ENCODE measurements at regions not wholly inside any gene's neighbourhood (a gene's known extent, or its start where the extent isn't known, plus 50 kb on each side); places are given as distances from the start of the nearest gene placed in this dataset.

DNA sequence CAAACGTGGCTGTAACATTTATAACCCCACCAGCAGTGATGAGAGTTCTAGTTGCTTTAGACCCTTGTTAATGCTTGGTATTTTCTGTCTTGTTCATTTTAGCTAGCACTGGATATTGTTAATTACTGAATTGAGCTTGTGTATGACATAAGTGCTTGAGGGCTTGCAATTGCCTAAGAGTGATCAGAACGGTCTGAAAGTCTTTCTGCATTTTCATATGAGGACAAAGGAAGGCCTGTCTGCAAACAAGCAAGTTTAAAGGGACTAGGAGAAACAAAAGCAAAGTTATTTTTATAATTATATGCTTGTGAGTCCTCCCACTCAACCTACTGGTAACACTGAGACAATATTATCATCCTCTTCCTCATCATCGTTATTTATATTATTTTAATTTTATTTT lies 305.5 kb upstream of the DUSP10 start:
- 0 out of 4 replicates have a peak overlapping the region, but pooled peaks of 1 of the 2 experiments have one; percentile 39 for H3K27ac ChIP-seq (ENCODE audit: low read depth in 2 of 2, low read length in 1 of 2)
- H3K4me1 ChIP-seq (ENCODE audit: control insufficient read depth in 1 of 2, insufficient read depth in 2 of 2, low read depth in 1 of 2, low read length in 1 of 2) = peaks cover 13 to 46% of the 10 kb centered on the region in 2 experiments
- CTCF ChIA-PET = interaction anchor here (0.7 to 1.7 kb wide), 4 partner anchors 14 to 408 kb away, joined by 3 to 9 read pairs (median 4); partner anchors contain the start of gene DUSP10
- TF ChIP-seq TEAD4 (IDR thresholded peaks at IDR 0.05; ENCODE audit: borderline replicate concordance, insufficient read depth) = no peak
- TF ChIP-seq, protein P1, sequence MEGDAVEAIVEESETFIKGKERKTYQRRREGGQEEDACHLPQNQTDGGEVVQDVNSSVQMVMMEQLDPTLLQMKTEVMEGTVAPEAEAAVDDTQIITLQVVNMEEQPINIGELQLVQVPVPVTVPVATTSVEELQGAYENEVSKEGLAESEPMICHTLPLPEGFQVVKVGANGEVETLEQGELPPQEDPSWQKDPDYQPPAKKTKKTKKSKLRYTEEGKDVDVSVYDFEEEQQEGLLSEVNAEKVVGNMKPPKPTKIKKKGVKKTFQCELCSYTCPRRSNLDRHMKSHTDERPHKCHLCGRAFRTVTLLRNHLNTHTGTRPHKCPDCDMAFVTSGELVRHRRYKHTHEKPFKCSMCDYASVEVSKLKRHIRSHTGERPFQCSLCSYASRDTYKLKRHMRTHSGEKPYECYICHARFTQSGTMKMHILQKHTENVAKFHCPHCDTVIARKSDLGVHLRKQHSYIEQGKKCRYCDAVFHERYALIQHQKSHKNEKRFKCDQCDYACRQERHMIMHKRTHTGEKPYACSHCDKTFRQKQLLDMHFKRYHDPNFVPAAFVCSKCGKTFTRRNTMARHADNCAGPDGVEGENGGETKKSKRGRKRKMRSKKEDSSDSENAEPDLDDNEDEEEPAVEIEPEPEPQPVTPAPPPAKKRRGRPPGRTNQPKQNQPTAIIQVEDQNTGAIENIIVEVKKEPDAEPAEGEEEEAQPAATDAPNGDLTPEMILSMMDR (IDR thresholded peaks at IDR 0.05) = no peak
- TF ChIP-seq, protein P2, sequence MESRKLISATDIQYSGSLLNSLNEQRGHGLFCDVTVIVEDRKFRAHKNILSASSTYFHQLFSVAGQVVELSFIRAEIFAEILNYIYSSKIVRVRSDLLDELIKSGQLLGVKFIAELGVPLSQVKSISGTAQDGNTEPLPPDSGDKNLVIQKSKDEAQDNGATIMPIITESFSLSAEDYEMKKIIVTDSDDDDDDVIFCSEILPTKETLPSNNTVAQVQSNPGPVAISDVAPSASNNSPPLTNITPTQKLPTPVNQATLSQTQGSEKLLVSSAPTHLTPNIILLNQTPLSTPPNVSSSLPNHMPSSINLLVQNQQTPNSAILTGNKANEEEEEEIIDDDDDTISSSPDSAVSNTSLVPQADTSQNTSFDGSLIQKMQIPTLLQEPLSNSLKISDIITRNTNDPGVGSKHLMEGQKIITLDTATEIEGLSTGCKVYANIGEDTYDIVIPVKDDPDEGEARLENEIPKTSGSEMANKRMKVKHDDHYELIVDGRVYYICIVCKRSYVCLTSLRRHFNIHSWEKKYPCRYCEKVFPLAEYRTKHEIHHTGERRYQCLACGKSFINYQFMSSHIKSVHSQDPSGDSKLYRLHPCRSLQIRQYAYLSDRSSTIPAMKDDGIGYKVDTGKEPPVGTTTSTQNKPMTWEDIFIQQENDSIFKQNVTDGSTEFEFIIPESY (IDR thresholded peaks at IDR 0.05; ENCODE audit: borderline replicate concordance, low read depth) = no peak
- no peak for TF ChIP-seq RAD21 (IDR thresholded peaks at IDR 0.05; ENCODE audit: low read length)
- TF ChIP-seq, protein P3, sequence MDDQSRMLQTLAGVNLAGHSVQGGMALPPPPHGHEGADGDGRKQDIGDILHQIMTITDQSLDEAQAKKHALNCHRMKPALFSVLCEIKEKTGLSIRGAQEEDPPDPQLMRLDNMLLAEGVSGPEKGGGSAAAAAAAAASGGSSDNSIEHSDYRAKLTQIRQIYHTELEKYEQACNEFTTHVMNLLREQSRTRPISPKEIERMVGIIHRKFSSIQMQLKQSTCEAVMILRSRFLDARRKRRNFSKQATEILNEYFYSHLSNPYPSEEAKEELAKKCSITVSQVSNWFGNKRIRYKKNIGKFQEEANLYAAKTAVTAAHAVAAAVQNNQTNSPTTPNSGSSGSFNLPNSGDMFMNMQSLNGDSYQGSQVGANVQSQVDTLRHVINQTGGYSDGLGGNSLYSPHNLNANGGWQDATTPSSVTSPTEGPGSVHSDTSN (IDR thresholded peaks at IDR 0.05) = no peak
- TF ChIP-seq GABPA (IDR thresholded peaks at IDR 0.05; ENCODE audit: low read depth) = no peak
- TF ChIP-seq GATA2 (CRISPR knock-in tag; IDR thresholded peaks at IDR 0.05) = no peak
- TF ChIP-seq TCF12 (IDR thresholded peaks at IDR 0.05) = no peak
- TF ChIP-seq FOXM1 (IDR thresholded peaks at IDR 0.05; ENCODE audit: low read depth) = no peak
- TF ChIP-seq EZH2phosphoT487 (IDR thresholded peaks at IDR 0.05; ENCODE audit: borderline replicate concordance, low read depth) = no peak
- no peak for TF ChIP-seq NRF1 (IDR thresholded peaks at IDR 0.05; ENCODE audit: low read depth, low read length)
- TF ChIP-seq YY1 (IDR thresholded peaks at IDR 0.05; ENCODE audit: low read depth) = no peak
- TF ChIP-seq, protein P4, sequence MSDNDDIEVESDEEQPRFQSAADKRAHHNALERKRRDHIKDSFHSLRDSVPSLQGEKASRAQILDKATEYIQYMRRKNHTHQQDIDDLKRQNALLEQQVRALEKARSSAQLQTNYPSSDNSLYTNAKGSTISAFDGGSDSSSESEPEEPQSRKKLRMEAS (IDR thresholded peaks at IDR 0.05; ENCODE audit: low read depth) = no peak
- TF ChIP-seq, protein P5, sequence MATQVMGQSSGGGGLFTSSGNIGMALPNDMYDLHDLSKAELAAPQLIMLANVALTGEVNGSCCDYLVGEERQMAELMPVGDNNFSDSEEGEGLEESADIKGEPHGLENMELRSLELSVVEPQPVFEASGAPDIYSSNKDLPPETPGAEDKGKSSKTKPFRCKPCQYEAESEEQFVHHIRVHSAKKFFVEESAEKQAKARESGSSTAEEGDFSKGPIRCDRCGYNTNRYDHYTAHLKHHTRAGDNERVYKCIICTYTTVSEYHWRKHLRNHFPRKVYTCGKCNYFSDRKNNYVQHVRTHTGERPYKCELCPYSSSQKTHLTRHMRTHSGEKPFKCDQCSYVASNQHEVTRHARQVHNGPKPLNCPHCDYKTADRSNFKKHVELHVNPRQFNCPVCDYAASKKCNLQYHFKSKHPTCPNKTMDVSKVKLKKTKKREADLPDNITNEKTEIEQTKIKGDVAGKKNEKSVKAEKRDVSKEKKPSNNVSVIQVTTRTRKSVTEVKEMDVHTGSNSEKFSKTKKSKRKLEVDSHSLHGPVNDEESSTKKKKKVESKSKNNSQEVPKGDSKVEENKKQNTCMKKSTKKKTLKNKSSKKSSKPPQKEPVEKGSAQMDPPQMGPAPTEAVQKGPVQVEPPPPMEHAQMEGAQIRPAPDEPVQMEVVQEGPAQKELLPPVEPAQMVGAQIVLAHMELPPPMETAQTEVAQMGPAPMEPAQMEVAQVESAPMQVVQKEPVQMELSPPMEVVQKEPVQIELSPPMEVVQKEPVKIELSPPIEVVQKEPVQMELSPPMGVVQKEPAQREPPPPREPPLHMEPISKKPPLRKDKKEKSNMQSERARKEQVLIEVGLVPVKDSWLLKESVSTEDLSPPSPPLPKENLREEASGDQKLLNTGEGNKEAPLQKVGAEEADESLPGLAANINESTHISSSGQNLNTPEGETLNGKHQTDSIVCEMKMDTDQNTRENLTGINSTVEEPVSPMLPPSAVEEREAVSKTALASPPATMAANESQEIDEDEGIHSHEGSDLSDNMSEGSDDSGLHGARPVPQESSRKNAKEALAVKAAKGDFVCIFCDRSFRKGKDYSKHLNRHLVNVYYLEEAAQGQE (IDR thresholded peaks at IDR 0.05; ENCODE audit: low read depth, low read length) = no peak
- no peak for TF ChIP-seq POLR2AphosphoS5 (IDR thresholded peaks at IDR 0.05; ENCODE audit: low read depth, low read length)
- TF ChIP-seq, protein P6, sequence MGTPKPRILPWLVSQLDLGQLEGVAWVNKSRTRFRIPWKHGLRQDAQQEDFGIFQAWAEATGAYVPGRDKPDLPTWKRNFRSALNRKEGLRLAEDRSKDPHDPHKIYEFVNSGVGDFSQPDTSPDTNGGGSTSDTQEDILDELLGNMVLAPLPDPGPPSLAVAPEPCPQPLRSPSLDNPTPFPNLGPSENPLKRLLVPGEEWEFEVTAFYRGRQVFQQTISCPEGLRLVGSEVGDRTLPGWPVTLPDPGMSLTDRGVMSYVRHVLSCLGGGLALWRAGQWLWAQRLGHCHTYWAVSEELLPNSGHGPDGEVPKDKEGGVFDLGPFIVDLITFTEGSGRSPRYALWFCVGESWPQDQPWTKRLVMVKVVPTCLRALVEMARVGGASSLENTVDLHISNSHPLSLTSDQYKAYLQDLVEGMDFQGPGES (IDR thresholded peaks at IDR 0.05; ENCODE audit: low read depth, low read length) = no peak
- TF ChIP-seq RCOR1 (IDR thresholded peaks at IDR 0.05; ENCODE audit: low read length) = no peak
- POLR2A ChIA-PET = interaction anchor here (0.6 kb wide), 1 partner anchor 26 kb away, joined by 4 read pairs; no protein-coding TSS in a partner anchor
- no peak overlapping the region for H3K9ac ChIP-seq
- H2AFZ ChIP-seq (ENCODE audit: low read depth) = no peak overlapping the region
- H3K27me3 ChIP-seq (ENCODE audit: insufficient read depth) = no peaks in the 10 kb centered on the region
- no peaks in the 10 kb centered on the region for H3K36me3 ChIP-seq (replicated peaks in 1 of 2; ENCODE audit: control insufficient read depth in 1 of 2, insufficient read depth in 2 of 2, low read length in 1 of 2)
- no peaks in the 10 kb centered on the region for H3K9me3 ChIP-seq
- peaks cover 8% of the 10 kb centered on the region for H3F3A ChIP-seq (replicated peaks; ENCODE audit: insufficient read depth)
- H3K4me3 ChIP-seq (ENCODE audit: low read depth in 2 of 2, low read length in 1 of 2) = no peak overlapping the region
- no peak for DNase-seq
- no peaks in the 10 kb centered on the region for H3K79me2 ChIP-seq (ENCODE audit: insufficient read depth)
- H4K20me1 ChIP-seq (ENCODE audit: insufficient read depth) = no peaks in the 10 kb centered on the region
- 71% methylated on average over 3 of the region's 3 CpGs for WGBS (ENCODE audit: low lambda C conversion rate)
- H3K4me2 ChIP-seq = no peak overlapping the region
- no peaks in the 10 kb centered on the region for H3K9me2 ChIP-seq
